ENCODE measurements at regions not wholly inside any gene's neighbourhood (a gene's known extent, or its start where the extent isn't known, plus 50 kb on each side); places are given as distances from the start of the nearest gene placed in this dataset.

DNA sequence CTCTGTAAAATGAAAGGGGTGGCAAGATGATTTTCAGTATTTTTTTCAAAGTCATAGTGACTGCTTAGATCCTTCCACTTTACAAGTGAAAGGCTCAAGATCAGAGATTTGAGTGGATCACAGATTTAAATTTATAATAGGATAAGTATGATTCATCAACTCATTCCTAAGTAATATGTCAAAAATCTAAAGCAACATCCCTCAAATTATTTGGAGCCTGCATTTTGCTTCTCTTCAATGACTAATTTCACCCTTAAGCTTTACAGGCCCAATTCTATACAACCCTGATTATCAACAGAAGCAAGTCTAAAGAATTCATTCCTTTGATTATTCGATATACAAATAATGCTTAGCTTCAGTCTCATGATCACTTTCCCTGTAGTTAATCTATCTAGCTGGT is 93.9 kb upstream of the HEY2 start:
- no peak overlapping the region for H3K4me3 Mint-ChIP-seq
- H3K9me3 Mint-ChIP-seq = no peaks in the 10 kb centered on the region
- H3K27ac Mint-ChIP-seq = no peak overlapping the region
- ChIA-PET POLR2A (no interaction called here), CTCF (no interaction called here)
- H3K27me3 Mint-ChIP-seq = peaks cover 7% of the 10 kb centered on the region
- no peaks in the 10 kb centered on the region for H3K36me3 Mint-ChIP-seq (ENCODE audit: low read depth)
- no peak for DNase-seq
- H3K4me1 Mint-ChIP-seq = no peaks in the 10 kb centered on the region

DNA sequence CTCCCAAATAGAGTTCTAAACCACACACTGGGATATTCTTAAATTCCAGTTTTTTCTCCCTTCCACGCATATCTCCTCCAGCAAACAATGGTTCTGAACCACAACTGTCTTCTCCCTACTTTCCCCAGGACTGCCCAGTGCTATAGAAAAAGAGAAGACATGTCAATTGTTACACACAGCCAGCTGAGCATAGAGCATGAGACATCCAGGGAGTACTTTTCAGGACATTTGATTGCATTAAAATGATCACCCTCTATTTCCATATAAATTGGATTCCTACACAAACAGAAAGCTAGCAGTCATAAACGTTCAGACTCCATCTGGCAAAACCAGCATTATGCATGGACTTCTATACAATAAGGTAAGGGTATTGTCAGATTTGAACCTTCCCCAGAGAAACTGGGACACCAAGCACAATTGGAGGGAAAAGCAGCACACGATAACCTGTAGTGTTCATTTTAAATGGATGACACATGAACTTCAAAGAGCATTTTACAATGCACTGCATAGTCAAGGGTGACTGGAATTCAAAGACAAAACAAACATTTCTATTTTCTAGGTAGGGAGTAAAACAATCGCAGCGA is 93.1 kb upstream of the HEY2 start:
- H3K4me3 Mint-ChIP-seq = no peak overlapping the region
- no peak for DNase-seq
- ChIA-PET CTCF (no interaction called here), POLR2A (no interaction called here)
- no peaks in the 10 kb centered on the region for H3K4me1 Mint-ChIP-seq
- no peaks in the 10 kb centered on the region for H3K9me3 Mint-ChIP-seq
- H3K27me3 Mint-ChIP-seq = peaks cover 7% of the 10 kb centered on the region
- H3K36me3 Mint-ChIP-seq (ENCODE audit: low read depth) = no peaks in the 10 kb centered on the region
- no peak overlapping the region for H3K27ac Mint-ChIP-seq

GRCh38 chr6:125658136-125658535 is 91.3 kb upstream of the HEY2 start:
- DNase-seq = no peak
- Mint-ChIP-seq H3K4me1 (no peaks in the 10 kb centered on the region), H3K36me3 (ENCODE audit: low read depth) (no peaks in the 10 kb centered on the region), H3K27me3 (peaks cover 7% of the 10 kb centered on the region), H3K9me3 (no peaks in the 10 kb centered on the region), H3K27ac (no peak overlapping the region), H3K4me3 (no peak overlapping the region)
- ChIA-PET POLR2A (no interaction called here), CTCF (no interaction called here)

DNA sequence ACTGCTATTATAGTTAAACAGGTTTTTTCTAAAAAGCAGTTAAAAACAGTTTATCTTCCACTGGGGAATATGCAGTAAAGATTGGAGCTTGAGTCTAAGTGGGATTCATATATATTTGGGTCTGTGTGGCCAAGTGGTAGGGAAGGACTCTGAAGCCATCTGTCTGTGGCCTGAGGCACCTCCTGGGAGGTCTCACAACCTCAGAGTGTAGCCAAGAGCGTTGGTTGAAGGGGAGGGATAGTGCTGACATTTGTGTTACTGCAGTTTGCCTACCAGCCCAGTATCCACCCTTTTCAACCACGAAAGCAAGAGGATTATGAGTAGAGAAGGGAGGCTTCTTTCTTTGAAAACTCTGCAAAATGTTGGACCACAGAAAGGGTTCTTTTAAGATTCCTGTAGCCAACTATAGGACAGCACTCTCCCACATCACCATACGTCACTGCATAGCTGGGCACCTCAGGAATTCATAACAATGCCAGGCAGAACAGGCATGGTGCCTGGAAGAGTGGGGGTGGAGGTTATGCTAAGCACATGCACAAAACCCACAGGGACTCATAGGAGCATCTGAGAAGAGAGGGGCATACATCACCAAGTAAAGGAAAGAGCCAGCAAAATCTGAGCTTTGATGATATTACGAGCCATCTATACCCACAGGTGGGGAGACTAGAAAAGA is 90.5 kb upstream of the HEY2 start:
- no peak overlapping the region for H3K4me3 Mint-ChIP-seq
- H3K27ac Mint-ChIP-seq = no peak overlapping the region
- DNase-seq = no peak
- POLR2A ChIA-PET = no interaction called here
- peaks cover 8% of the 10 kb centered on the region for H3K27me3 Mint-ChIP-seq
- CTCF ChIA-PET = no interaction called here
- no peaks in the 10 kb centered on the region for H3K4me1 Mint-ChIP-seq
- H3K36me3 Mint-ChIP-seq (ENCODE audit: low read depth) = no peaks in the 10 kb centered on the region
- H3K9me3 Mint-ChIP-seq = no peaks in the 10 kb centered on the region

- H3K4me1 Mint-ChIP-seq = no peaks in the 10 kb centered on the region
- peaks cover 8% of the 10 kb centered on the region for H3K27me3 Mint-ChIP-seq
- DNase-seq = no peak
- POLR2A ChIA-PET = no interaction called here
- no peak overlapping the region for H3K27ac Mint-ChIP-seq
- no peaks in the 10 kb centered on the region for H3K36me3 Mint-ChIP-seq (ENCODE audit: low read depth)
- no peaks in the 10 kb centered on the region for H3K9me3 Mint-ChIP-seq
- no peak overlapping the region for H3K4me3 Mint-ChIP-seq
- CTCF ChIA-PET = no interaction called here
These were observed 89.5 kb upstream of the HEY2 start for GRCh38 chr6:125659887-125660286.

DNA sequence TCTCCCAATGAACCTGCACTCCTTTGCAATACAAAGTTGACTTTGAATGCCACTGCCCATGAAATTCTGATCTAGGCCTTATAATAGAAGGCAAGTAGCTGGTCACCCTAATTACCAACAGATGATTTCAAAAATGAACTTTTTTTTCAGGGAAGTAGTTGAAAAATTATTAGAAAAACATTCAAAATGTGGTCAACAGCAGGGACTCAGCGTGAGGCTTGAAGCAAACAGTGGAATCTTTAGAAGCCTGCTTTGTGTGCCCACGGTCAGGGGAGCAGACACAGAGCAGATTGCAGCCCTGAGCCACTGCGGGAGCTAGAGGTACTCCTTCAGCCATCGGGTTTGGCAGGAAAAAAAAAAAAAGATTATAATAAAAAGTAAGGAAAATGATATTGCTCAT is 87.1 kb upstream of the HEY2 start:
- H3K9me3 Mint-ChIP-seq = no peaks in the 10 kb centered on the region
- no peaks in the 10 kb centered on the region for H3K4me1 Mint-ChIP-seq
- no peak overlapping the region for H3K27ac Mint-ChIP-seq
- H3K27me3 Mint-ChIP-seq = peaks cover 4% of the 10 kb centered on the region
- CTCF ChIA-PET = interaction anchor here (0.7 kb wide), 1 partner anchor 313 kb away, joined by 3 read pairs; no protein-coding TSS in a partner anchor
- no peaks in the 10 kb centered on the region for H3K36me3 Mint-ChIP-seq (ENCODE audit: low read depth)
- no peak for DNase-seq
- no peak overlapping the region for H3K4me3 Mint-ChIP-seq
- POLR2A ChIA-PET = no interaction called here

DNA sequence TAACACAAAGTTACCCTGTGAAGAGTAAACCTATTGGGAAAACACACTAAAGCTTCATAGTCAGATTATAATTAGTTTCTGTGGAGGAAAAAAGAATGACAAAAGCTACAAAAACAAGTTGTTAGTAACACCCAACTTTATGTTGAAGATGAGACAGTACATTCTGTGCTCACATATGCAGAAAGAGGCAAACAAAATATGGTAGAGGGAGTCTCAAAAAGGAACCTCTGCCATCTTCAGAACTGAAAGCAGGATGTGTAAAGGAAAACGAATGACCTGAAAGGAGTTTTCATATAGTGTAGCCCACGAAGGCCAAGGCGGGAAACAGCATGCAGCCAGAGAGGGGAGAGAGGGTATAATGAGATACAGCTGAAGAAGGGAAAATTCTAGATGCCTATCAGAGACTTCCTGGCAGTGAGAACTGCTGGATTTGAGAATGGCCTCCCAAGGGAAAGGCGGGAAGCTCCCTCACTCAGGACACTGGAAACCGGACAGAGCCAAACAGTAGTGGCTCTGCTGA is 84.1 kb upstream of the HEY2 start:
- Mint-ChIP-seq H3K27me3 (peaks cover 4% of the 10 kb centered on the region), H3K4me3 (no peak overlapping the region), H3K4me1 (no peaks in the 10 kb centered on the region), H3K36me3 (ENCODE audit: low read depth) (no peaks in the 10 kb centered on the region), H3K9me3 (no peaks in the 10 kb centered on the region), H3K27ac (no peak overlapping the region)
- POLR2A ChIA-PET = no interaction called here
- CTCF ChIA-PET = no interaction called here
- no peak for DNase-seq

- no peak for DNase-seq
- H3K36me3 Mint-ChIP-seq (ENCODE audit: low read depth) = no peaks in the 10 kb centered on the region
- no peak overlapping the region for H3K4me3 Mint-ChIP-seq
- H3K4me1 Mint-ChIP-seq = no peaks in the 10 kb centered on the region
- H3K27me3 Mint-ChIP-seq = peaks cover 5% of the 10 kb centered on the region
- POLR2A ChIA-PET = no interaction called here
- H3K9me3 Mint-ChIP-seq = no peaks in the 10 kb centered on the region
- CTCF ChIA-PET = no interaction called here
- no peak overlapping the region for H3K27ac Mint-ChIP-seq
These were observed 82.1 kb upstream of the HEY2 start for GRCh38 chr6:125667326-125667725.

DNA sequence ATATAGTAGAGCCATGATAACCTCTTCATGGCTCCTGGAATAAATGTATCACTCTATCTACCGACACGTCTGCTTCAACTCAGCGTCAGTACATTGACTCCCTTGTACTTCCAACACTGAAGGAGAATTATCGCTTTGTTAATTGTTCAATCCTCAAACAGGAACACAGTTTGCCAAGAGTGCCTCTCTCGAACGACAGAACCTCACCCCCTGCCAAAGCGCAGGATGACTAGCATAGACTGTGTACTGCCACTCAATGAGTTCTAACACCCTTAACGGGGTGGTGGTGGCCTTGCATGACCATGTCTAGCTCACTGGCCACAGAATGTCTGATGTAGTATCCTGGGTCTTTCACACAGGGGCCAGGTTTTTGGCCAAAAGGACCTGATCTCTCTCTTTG is 81.4 kb upstream of the HEY2 start:
- POLR2A ChIA-PET = no interaction called here

DNA sequence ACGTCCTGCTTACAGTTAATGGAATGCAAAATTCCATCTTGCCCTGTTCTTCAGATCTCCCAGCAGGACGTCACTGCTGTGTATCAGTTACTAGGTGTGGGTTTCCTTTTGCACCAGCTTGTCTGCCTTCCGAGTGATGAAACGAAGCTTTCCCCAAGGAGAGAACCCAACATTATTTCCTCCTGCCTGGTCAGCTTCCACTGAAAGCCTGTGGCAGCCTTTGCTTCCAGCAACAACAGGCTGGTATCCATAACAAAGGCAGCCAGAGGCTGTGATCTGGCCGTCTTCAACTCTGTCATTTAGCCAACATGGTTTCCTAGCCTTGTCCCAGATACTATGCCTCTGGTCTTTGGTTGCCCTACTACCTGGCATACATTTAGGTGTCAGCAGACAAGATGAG is 78.9 kb upstream of the HEY2 start:
- Mint-ChIP-seq H3K36me3 (ENCODE audit: low read depth) (no peaks in the 10 kb centered on the region), H3K9me3 (no peaks in the 10 kb centered on the region), H3K27ac (no peak overlapping the region), H3K27me3 (peaks cover 4% of the 10 kb centered on the region), H3K4me1 (no peaks in the 10 kb centered on the region), H3K4me3 (no peak overlapping the region)
- ChIA-PET POLR2A (no interaction called here), CTCF (no interaction called here)
- DNase-seq = no peak

More for the DNA sequence above, 81.4 kb upstream of the HEY2 start:
- CTCF ChIA-PET = no interaction called here
- H3K36me3 Mint-ChIP-seq (ENCODE audit: low read depth) = no peaks in the 10 kb centered on the region
- H3K4me1 Mint-ChIP-seq = no peaks in the 10 kb centered on the region
- DNase-seq = no peak
- H3K4me3 Mint-ChIP-seq = no peak overlapping the region
- H3K27me3 Mint-ChIP-seq = peaks cover 5% of the 10 kb centered on the region
- no peak overlapping the region for H3K27ac Mint-ChIP-seq
- H3K9me3 Mint-ChIP-seq = no peaks in the 10 kb centered on the region

DNA sequence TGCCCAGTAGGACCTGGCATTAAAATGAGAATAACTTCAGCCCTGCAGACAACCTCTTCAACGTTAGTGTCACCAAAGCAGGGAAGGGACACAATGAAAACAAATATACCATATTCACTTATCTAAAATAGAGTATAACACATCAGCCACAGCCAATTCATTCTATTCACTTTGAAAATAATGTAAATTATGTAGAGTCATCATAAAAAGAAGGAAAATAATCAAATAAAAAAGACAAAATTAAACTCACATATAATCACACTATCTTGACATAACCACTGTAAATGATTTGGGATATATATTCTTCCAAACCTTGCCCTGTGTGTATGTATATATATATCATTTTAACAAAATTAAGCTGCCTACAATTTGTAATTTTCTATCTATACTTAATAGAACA is 78.1 kb upstream of the HEY2 start:
- POLR2A ChIA-PET = no interaction called here
- H3K9me3 Mint-ChIP-seq = no peaks in the 10 kb centered on the region
- CTCF ChIA-PET = no interaction called here
- no peaks in the 10 kb centered on the region for H3K4me1 Mint-ChIP-seq
- H3K4me3 Mint-ChIP-seq = no peak overlapping the region
- peaks cover 8% of the 10 kb centered on the region for H3K27me3 Mint-ChIP-seq
- H3K27ac Mint-ChIP-seq = no peak overlapping the region
- no peaks in the 10 kb centered on the region for H3K36me3 Mint-ChIP-seq (ENCODE audit: low read depth)
- no peak for DNase-seq

DNA sequence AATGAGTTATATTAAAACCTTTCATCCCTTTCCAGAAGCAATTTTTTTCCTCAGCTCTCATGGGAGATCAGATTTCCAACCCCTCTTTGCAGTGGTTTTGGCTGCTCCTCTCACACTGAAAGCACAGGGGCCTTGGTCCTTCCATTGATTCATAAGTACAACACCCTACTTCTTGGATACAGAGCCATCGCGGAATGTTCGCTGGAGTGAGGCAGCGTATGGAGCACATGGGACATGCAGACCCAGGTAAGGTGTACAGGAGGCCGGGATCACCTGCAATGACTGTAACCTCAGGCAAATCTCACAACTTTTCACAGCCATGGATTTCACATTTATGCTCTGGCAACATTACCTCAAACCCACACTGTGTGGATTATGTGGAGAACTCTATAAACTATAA is 75.2 kb upstream of the HEY2 start:
- no peak for DNase-seq
- Mint-ChIP-seq H3K4me1 (no peaks in the 10 kb centered on the region), H3K27me3 (peaks cover 17% of the 10 kb centered on the region), H3K4me3 (no peak overlapping the region), H3K9me3 (no peaks in the 10 kb centered on the region), H3K36me3 (ENCODE audit: low read depth) (no peaks in the 10 kb centered on the region), H3K27ac (no peak overlapping the region)
- POLR2A ChIA-PET = no interaction called here
- CTCF ChIA-PET = no interaction called here

GRCh38 chr6:125678601-125679000 is 70.8 kb upstream of the HEY2 start:
- no peak overlapping the region for H3K4me3 Mint-ChIP-seq
- ChIA-PET POLR2A (no interaction called here), CTCF (no interaction called here)
- H3K27ac Mint-ChIP-seq = no peak overlapping the region
- no peaks in the 10 kb centered on the region for H3K36me3 Mint-ChIP-seq (ENCODE audit: low read depth)
- H3K9me3 Mint-ChIP-seq = no peaks in the 10 kb centered on the region
- peaks cover 32% of the 10 kb centered on the region for H3K27me3 Mint-ChIP-seq
- DNase-seq = no peak
- no peaks in the 10 kb centered on the region for H3K4me1 Mint-ChIP-seq

DNA sequence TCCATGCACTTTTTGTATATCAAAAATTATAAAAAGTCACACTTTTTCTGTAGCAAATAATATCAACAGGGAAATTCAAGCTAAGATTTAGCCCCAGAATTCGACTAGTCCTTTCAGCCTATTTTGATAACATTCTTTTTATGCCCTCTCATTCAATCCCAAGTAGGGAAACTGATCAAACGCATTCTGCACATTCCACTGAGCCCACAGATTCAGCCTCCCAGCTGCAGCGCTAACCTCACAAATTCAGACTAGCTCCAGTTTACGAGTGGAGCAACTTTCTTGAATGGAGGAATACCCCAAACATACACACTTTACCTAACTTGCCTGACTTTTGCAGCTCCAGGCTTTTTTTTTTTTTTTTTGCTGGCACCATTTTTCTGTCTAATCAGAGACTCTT is 70.3 kb upstream of the HEY2 start:
- Mint-ChIP-seq H3K4me1 (no peaks in the 10 kb centered on the region), H3K36me3 (ENCODE audit: low read depth) (no peaks in the 10 kb centered on the region), H3K27me3 (peaks cover 36% of the 10 kb centered on the region), H3K4me3 (no peak overlapping the region), H3K9me3 (no peaks in the 10 kb centered on the region), H3K27ac (no peak overlapping the region)
- no peak for DNase-seq
- POLR2A ChIA-PET = no interaction called here
- CTCF ChIA-PET = no interaction called here

Data from activated CD4-positive, alpha-beta memory T cell treated with anti-CD3 and anti-CD28 coated beads, Interleukin-2, amount 10 ng/mL, durations not matched to agents 7 days and 5 days (primary cell).